NCI-H2107 (cell line): ENCODE measurements at regions not wholly inside any gene's neighbourhood (a gene's known extent, or its start where the extent isn't known, plus 50 kb on each side); places are given as distances from the start of the nearest gene placed in this dataset.

Source experiments
- DNase-seq: peaks from one replicate; lab custom pipeline; 2025; lab: John Stamatoyannopoulos, UW

GRCh38 chr10:109480836-109481235 lies 442.5 kb downstream of the XPNPEP1 start:
- DNase-seq: no peak

- no peak for DNase-seq
Measured at GRCh38 chr10:109475711-109476421, 447.4 kb downstream of the XPNPEP1 start.

GRCh38 chr10:109474812-109475211 lies 448.5 kb downstream of the XPNPEP1 start:
- DNase-seq: no peak

GRCh38 chr10:109474261-109474660 lies 449.1 kb downstream of the XPNPEP1 start:
- no peak for DNase-seq

DNA sequence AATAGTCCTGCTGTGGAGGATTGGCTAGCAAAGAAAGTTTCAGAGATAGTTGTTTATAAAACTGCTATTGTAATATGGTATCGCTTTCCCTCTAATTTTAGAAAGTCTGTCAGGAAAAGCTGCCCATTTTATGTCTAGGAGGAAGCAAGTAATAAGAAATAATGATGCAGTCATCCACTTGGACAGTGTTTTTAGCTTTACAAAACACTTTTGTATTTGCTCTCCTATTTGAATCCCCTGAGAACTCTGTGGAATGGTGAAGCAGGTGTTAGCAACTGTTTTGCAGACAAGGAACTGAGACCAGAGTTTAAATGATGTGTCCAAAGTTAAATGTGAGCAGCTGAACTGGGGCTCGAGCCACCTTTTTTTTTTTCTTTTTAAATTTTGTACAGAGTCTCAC lies 455.8 kb downstream of the XPNPEP1 start:
- no peak for DNase-seq

DNA sequence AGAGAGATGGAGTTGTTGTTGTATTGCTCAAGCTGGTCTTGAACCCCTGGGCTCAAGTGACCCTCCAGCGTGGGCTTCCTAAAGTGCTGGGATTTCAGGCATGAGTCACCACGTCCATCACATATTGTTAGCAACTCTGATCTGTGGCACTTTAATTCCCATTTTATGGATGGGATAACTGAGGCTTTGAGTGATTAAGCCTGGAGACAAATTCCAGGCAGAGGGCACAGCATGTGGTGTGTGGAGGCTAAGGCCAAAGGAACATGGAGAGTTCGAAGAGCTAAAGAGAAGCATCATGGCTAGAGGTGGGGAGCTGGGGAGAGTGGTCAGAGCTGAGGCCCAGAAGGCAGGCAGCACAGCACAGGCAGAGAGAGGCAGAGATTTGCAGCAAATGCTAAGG lies 458.4 kb downstream of the XPNPEP1 start:
- no peak for DNase-seq

GRCh38 chr10:109457302-109457638 lies 466.0 kb downstream of the XPNPEP1 start:
- DNase-seq: no peak

DNA sequence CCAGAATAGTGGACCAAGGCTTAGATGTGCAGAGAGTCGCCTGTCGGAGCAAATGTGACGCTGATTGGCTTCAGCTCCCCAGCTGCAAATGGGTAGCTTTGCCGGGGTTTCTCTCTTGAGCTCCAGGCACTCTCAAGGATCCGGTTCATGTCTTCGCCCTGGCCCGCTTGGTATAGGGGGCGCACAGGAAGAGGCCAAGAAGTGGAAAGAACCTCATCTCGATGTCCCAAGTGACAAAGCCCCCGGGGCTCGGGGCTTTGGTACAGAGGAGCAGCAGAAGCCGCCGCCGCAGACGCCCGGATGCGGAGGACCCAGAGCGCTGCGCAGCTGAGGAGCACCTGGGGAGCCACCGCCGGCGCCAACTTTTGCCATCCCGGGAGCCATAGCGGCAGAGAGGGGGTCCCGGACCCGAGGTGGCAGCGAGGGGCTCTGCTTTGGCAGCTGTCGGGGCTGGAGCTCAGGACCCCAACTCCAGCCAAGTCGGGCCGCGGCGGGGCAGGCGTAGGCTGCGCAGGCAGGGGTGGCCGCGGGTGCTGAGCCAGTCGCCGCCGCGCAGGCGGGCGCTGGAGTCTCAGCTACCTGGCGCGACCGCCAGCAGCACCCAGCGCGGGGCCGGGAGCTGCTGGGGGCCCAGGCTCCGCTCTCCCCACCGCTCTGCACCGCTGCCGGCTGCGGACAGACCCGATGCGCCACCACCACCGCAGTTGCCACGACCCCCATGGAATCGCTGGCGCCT lies 466.6 kb downstream of the XPNPEP1 start:
- DNase-seq: no peak

- no peak for DNase-seq
Measured at GRCh38 chr10:109454691-109455090, 468.6 kb downstream of the XPNPEP1 start.

DNA sequence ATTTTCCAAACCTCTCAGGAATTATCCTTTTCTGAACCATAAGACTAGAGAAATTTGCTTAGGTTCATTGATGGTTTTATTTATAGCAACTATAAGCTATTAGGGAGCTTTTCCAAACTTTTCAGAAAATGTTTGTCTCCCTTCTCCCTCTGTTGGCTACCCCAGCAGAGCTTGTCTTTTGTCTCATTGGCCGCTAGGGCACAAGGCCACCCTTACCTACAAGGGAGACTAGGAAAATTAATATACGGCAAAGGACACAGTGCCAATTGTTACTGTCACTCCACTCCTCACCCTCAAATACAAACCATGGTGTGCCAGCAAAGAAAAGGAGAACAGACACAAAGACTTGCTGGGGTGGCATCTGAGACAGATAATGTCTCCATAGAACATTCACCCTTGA lies 471.4 kb downstream of the XPNPEP1 start:
- DNase-seq: no peak

- no peak for DNase-seq
Measured at GRCh38 chr10:109450702-109451101, 472.6 kb downstream of the XPNPEP1 start.

DNA sequence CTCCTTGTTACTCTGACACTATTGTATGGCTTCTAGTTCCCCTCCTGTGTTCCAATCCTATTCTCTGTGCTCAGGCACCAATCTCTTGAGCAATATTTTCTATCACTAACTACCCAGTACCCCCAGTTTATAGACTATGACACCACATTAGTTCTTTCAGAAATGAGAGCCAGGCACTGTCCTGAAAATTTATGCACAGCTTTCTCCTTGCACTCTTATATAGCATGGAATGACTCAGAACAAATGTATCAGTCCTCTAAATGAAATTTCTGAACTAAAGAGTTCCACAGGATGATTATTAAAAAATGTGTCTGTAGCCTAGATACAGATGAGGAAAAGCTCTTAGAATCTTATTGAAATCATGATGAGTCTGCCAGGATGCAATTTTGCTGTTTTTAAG lies 489.9 kb downstream of the XPNPEP1 start:
- no peak for DNase-seq

GRCh38 chr10:109432281-109432680 lies 491.0 kb downstream of the XPNPEP1 start:
- no peak for DNase-seq

DNA sequence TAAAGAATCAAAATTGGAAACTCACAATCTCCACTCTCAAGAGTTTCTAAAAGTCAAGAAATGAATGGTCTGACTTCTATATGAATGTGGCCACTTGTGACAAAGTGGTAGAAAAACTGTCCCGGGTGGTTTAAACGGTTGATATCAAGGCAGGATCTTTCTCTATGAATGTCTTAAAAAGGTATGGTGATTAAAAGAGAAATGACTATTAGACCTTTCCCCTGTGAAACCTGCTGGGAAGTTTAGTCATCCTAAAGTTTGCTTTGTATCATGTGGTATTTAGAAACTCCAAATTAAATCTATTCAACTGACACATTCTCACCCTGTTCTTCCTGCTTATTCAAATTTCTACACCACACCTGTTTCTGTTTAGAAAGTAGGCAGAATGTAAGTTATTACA lies 492.5 kb downstream of the XPNPEP1 start:
- no peak for DNase-seq

DNA sequence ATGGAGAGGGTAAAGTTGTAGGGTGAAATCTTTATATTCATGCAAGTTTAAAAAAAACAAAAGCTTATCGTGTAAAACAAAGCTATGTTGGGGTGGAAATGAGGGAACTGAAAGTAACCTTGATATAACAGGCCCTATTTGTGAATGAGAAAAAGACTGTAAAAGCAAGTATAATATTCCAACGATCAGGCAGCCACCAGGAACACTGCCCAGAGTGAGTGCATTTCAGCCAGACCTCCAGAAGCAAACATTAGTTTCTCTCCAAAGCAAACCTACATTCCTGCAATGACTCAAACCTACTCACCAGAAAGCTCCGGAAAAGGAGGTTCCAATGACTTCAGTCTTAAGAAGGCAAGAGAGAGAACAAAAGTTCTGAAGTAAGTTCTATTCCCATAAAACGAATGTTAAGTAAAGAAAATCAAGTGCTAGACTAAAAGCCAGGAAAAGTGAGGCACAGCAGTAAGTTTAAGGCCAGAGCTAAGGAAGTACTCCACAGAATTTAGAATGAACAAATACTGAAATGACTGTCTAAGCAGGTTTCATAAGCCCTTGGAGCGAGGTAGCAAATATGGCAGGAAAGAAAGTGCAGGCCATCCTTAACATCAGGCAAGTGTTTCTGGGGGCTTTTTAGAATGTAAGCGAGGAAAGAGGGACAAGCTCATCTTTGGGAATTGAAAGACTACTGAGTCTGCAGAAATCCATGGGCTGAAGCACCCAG lies 493.1 kb downstream of the XPNPEP1 start:
- no peak for DNase-seq

- DNase-seq: no peak
Measured at GRCh38 chr10:109428775-109429491, 494.4 kb downstream of the XPNPEP1 start.

DNA sequence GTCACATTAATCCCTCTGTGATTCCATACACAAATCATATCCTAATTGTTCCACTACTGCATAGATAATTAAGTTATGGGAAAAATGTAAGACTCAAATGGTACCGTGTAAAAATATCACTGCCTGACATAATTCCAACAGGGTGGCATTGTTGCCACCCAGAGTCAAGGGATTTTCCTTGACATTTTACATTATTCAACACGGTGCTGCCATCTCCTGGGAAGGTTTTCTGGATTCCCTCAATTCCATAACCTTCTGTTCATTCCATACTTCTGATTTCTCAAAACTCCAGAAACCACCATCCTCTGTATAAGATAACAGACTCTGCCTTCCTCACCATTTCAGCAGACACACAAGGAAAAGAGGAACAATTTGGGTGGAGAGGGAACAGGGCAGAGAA lies 495.9 kb downstream of the XPNPEP1 start:
- DNase-seq: no peak

- DNase-seq: no peak
Measured at GRCh38 chr10:109426987-109427386, 496.3 kb downstream of the XPNPEP1 start.

- DNase-seq: no peak
Measured at GRCh38 chr10:109418795-109419194, 504.5 kb downstream of the XPNPEP1 start.

DNA sequence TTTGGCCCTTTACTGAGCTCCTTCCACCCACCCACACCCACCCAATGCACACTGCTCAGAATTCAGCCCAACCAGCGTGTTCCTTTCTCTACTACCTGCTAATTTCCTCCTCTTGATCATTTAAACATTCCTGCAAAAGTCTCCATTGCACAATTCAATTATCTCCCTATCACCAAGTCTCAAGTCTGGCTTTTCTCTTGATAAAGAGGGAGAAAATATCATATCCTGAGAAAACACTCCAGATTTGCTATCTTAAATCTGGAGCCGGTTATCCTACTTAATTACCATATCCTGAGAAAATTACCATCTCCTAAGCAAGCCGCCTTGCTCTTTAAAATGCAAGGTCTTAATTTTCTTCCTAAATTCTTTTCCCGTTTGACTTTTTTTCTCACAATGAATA lies 505.5 kb downstream of the XPNPEP1 start:
- no peak for DNase-seq

DNA sequence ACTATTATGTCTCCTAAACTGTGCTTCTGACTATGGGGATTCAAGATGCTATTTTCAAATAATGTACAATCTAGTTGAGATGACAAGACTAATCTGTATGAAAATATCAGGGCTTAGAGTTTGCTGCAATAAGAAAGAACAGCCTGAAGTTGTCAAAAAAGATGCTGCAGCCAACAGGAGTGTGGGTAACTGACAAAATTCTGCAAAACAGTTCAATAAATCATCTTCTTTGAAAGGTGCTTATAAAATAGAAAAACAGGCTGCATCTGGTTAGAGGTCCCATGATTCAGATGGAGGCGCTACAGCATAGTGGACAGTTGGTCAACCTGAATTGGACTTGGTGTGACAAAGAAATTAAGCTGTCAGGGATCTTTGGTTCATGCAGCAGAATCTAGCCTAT lies 511.0 kb downstream of the XPNPEP1 start:
- DNase-seq: no peak

DNA sequence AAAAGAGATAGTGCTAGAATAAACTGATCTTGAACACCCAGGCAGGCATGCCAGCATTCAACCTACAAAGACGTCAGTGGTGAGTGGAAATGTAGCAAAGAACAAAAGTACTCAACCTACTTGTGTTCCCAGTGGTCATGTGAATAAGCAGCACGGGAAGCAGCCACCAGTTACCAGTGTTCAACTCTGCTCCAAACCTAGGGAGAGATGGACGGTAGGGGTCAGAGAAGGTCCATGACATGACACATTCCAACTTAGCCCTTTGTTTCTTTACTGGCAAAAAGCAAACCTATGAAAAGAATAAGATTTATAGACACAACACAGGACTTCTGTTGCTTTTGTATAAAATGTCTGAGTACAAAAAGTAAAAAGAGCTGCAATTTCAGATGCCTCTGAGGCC lies 511.4 kb downstream of the XPNPEP1 start:
- DNase-seq: no peak

DNA sequence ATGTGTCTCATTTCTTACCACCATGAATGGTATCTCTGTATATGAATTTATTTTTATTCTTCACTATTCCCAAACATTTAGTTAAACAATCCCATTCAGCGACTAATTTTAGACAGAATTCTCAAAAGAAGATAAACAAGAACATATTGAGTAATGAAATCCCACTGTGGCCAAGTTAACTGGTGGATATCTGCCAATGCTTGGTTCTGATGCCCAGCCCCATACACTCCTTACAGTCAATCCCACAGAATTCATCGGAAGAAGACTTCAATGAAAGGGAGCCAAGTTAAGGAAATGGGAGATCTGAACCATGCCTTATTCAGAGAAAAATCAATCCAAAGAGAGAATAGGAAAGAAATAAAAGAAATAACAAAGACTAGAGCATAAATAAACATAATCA lies 518.0 kb downstream of the XPNPEP1 start:
- no peak for DNase-seq
